Keratinocyte (primary cell): ENCODE measurements at regions not wholly inside any gene's neighbourhood (a gene's known extent, or its start where the extent isn't known, plus 50 kb on each side); places are given as distances from the start of the nearest gene placed in this dataset.

Source experiments
- DNase-seq: peaks from one replicate; pipeline ENCODE4 v3.0.0-alpha.2; 2011; ENCODE audit warnings: low read depth, missing footprints, low spot score
- FAIRE-seq: peaks from 2 replicates; lab custom pipeline; 2011; peaks lifted over from hg19 to GRCh38; lab: Jason Lieb, UNC
- H2AFZ ChIP-seq: 2 replicates; pipeline ENCODE4 v1.6.0; 2012; ENCODE audit warnings: low read length, control low read depth, inconsistent platforms; ENCODE audit not compliant: control insufficient read depth
- H3K27ac ChIP-seq: 2 replicates; pipeline ENCODE4 v1.5.1; 2011; ENCODE audit warnings: low read length; ENCODE audit not compliant: control insufficient read depth, insufficient read depth
- H3K27me3 ChIP-seq: 3 replicates; pipeline ENCODE4 v1.6.0; 2011; ENCODE audit warnings: low read length; ENCODE audit not compliant: control insufficient read depth, insufficient read depth; ENCODE audit errors: extremely low read depth
- H3K36me3 ChIP-seq, 2 experiments: 2 replicates in 1 of 2; 3 replicates in 1 of 2; pipeline ENCODE4 v1.5.1; 2011; ENCODE audit warnings: low read length in 2 of 2, mild to moderate bottlenecking in 1 of 2; ENCODE audit not compliant: control insufficient read depth in 2 of 2, insufficient read depth in 2 of 2; ENCODE audit errors: extremely low read depth in 1 of 2
- H3K4me1 ChIP-seq: 3 replicates; pipeline ENCODE4 v1.5.1; 2011; ENCODE audit warnings: low read length; ENCODE audit not compliant: control insufficient read depth, insufficient read depth; ENCODE audit errors: extremely low read depth
- H3K4me2 ChIP-seq: 3 replicates; pipeline ENCODE4 v1.6.0; 2011; ENCODE audit warnings: low read depth, low read length; ENCODE audit not compliant: control insufficient read depth, insufficient read depth; ENCODE audit errors: extremely low read depth
- H3K4me3 ChIP-seq, 3 experiments: fragments of 200-600 bp in 1 of 3; sonication (generic) in 1 of 3; 2 replicates in 2 of 3; 3 replicates in 1 of 3; pipeline ENCODE4 v1.5.1; 2011 to 2016; ENCODE audit warnings: low read length in 3 of 3, mild to moderate bottlenecking in 3 of 3, control low read depth in 2 of 3, inconsistent platforms in 1 of 3, low read depth in 1 of 3, mixed read lengths in 1 of 3, mixed run types in 1 of 3, moderate library complexity in 1 of 3; ENCODE audit not compliant: control insufficient read depth in 2 of 3, insufficient read depth in 2 of 3; ENCODE audit errors: extremely low read depth in 1 of 3
- H3K79me2 ChIP-seq: 2 replicates; pipeline ENCODE4 v1.6.0; 2012; ENCODE audit warnings: low read length; ENCODE audit not compliant: control insufficient read depth, insufficient read depth
- H3K9ac ChIP-seq: 3 replicates; pipeline ENCODE4 v1.6.0; 2011; ENCODE audit warnings: low read length; ENCODE audit not compliant: control insufficient read depth, insufficient read depth; ENCODE audit errors: extremely low read depth
- H3K9me1 ChIP-seq: 3 replicates; pipeline ENCODE4 v1.6.0; 2011; ENCODE audit warnings: low read length; ENCODE audit not compliant: control insufficient read depth, insufficient read depth; ENCODE audit errors: extremely low read depth
- H3K9me3 ChIP-seq: 2 replicates; pipeline ENCODE4 v1.5.1; 2012; ENCODE audit warnings: low read depth, low read length; ENCODE audit not compliant: control insufficient read depth
- H4K20me1 ChIP-seq: 3 replicates; pipeline ENCODE4 v1.6.0; 2011; ENCODE audit warnings: low read length; ENCODE audit not compliant: control insufficient read depth, insufficient read depth; ENCODE audit errors: extremely low read depth
- EZH2 ChIP-seq: IDR thresholded peaks from one replicate; pipeline ENCODE4 v1.6.1; 2012; ENCODE audit warnings: inconsistent platforms, mild to moderate bottlenecking, low read length, moderate library complexity
- dilution Hi-C: fragments of 300-500 bp; cut with MboI; formaldehyde crosslinking; loops from one replicate; pipeline ENCODE4 v1.7.0; 2020; ENCODE audit warnings: low sequenced_read_pairs; ENCODE audit not compliant: extremely low pct_ligation_motif_present
- TF ChIP-seq, protein P1 (sequence below), 3 experiments: IDR thresholded peaks in 1 of 3; conservative IDR thresholded peaks in 1 of 3; optimal IDR thresholded peaks in 1 of 3; 2 replicates in 2 of 3; 3 replicates in 1 of 3; pipeline versions ENCODE3 to v1.5.1; 2011; ENCODE audit warnings: low read length in 3 of 3, mild to moderate bottlenecking in 3 of 3, moderate library complexity in 2 of 3, control low read depth in 1 of 3, inconsistent platforms in 1 of 3; ENCODE audit not compliant: insufficient read depth in 2 of 3; ENCODE audit errors: extremely low read depth in 1 of 3

DNA sequence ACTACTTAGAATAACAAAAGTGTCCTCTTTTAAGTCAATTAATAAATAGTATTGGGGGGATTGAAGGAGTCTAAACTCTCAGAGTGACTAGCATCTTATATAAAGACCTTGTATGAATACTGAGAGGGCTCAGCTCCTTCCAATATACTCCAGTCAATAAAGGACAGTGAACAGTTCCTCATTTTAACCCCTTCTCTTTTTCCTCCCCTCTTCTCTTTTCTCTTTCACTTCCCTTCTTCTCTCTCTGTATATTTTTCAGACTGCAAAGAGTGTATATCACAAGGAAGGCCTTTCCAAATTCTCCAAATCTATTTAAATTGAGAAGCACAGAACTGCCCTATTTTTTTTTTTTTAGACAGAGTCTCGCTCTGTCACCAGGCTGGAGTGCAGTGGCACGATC is 99.5 kb downstream of the CD164 start:
- H4K20me1 ChIP-seq, result no peaks in the 10 kb centered on the region
- H2AFZ ChIP-seq, result no peak overlapping the region
- H3K27me3 ChIP-seq, result peaks cover 9% of the 10 kb centered on the region
- no peak overlapping the region for H3K4me3 ChIP-seq
- no peak for DNase-seq
- no peak overlapping the region for H3K9ac ChIP-seq
- TF ChIP-seq, protein P1, sequence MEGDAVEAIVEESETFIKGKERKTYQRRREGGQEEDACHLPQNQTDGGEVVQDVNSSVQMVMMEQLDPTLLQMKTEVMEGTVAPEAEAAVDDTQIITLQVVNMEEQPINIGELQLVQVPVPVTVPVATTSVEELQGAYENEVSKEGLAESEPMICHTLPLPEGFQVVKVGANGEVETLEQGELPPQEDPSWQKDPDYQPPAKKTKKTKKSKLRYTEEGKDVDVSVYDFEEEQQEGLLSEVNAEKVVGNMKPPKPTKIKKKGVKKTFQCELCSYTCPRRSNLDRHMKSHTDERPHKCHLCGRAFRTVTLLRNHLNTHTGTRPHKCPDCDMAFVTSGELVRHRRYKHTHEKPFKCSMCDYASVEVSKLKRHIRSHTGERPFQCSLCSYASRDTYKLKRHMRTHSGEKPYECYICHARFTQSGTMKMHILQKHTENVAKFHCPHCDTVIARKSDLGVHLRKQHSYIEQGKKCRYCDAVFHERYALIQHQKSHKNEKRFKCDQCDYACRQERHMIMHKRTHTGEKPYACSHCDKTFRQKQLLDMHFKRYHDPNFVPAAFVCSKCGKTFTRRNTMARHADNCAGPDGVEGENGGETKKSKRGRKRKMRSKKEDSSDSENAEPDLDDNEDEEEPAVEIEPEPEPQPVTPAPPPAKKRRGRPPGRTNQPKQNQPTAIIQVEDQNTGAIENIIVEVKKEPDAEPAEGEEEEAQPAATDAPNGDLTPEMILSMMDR (optimal IDR thresholded peaks at IDR 0.05 in 1 of 3, IDR thresholded peaks at IDR 0.05 in 1 of 3, conservative IDR thresholded peaks at IDR 0.05 in 1 of 3; ENCODE audit: extremely low read depth in 1 of 3, insufficient read depth in 2 of 3, low read length in 3 of 3), result no peak
- no peak for TF ChIP-seq EZH2
- no peak overlapping the region for H3K4me2 ChIP-seq
- no peaks in the 10 kb centered on the region for H3K36me3 ChIP-seq
- H3K4me1 ChIP-seq, result no peaks in the 10 kb centered on the region
- H3K9me3 ChIP-seq, result no peaks in the 10 kb centered on the region
- H3K27ac ChIP-seq, result no peak overlapping the region
- dilution Hi-C loops, result no loop called here
- H3K79me2 ChIP-seq, result no peaks in the 10 kb centered on the region
- no peak for FAIRE-seq
- no peaks in the 10 kb centered on the region for H3K9me1 ChIP-seq

DNA sequence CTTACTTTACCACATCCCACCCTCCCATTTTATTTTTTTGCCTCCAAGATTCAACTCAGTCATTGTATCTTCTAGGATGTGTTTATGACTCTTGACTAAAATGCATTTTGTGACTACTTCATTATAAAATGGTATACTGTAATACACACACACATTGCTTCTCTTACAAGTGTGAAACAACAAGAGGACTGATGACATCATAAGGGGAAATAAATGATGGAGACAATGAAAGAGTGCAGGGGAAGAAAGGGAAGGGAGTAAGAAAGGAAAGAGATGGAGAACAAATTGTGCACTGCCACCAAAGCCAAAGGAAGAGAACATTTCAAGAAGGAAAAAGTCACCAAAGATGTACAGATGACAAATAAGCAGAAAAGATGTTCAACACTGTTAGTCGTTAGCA is 102.6 kb downstream of the CD164 start:
- no peak for FAIRE-seq
- H3K4me1 ChIP-seq, result no peaks in the 10 kb centered on the region
- no peaks in the 10 kb centered on the region for H3K9me3 ChIP-seq
- no peak overlapping the region for H3K9ac ChIP-seq
- no peak overlapping the region for H3K27ac ChIP-seq
- no peaks in the 10 kb centered on the region for H3K9me1 ChIP-seq
- DNase-seq, result no peak
- H2AFZ ChIP-seq, result no peak overlapping the region
- no peaks in the 10 kb centered on the region for H4K20me1 ChIP-seq
- dilution Hi-C loops, result no loop called here
- H3K4me2 ChIP-seq, result no peak overlapping the region
- TF ChIP-seq, protein P1 (optimal IDR thresholded peaks at IDR 0.05 in 1 of 3, IDR thresholded peaks at IDR 0.05 in 1 of 3, conservative IDR thresholded peaks at IDR 0.05 in 1 of 3; ENCODE audit: extremely low read depth in 1 of 3, insufficient read depth in 2 of 3, low read length in 3 of 3), result no peak
- TF ChIP-seq EZH2, result no peak
- H3K27me3 ChIP-seq, result peaks cover 3% of the 10 kb centered on the region
- no peaks in the 10 kb centered on the region for H3K79me2 ChIP-seq
- H3K4me3 ChIP-seq, result no peak overlapping the region
- H3K36me3 ChIP-seq, result no peaks in the 10 kb centered on the region
